ENCODE measurements at regions not wholly inside any gene's neighbourhood (a gene's known extent, or its start where the extent isn't known, plus 50 kb on each side); places are given as distances from the start of the nearest gene placed in this dataset.

GRCh38 chr9:105908069-105908468 is 213.7 kb downstream of the TMEM38B start:
- H2AK5ac ChIP-seq (ENCODE audit: low read length, severe bottlenecking), result no peak overlapping the region
- no peak overlapping the region for H3K27ac ChIP-seq (ENCODE audit: low read length, poor library complexity, severe bottlenecking)
- no peaks in the 10 kb centered on the region for H3K9me3 ChIP-seq (ENCODE audit: control insufficient read depth, low read length)
- H3K9ac ChIP-seq (ENCODE audit: low read length), result no peak overlapping the region
- no peaks in the 10 kb centered on the region for H3K36me3 ChIP-seq (ENCODE audit: control insufficient read depth in 1 of 2, insufficient read depth in 2 of 2, low read depth in 1 of 2, low read length in 2 of 2)
- no peak overlapping the region for H2BK12ac ChIP-seq (ENCODE audit: low read length in 2 of 2)
- H3K14ac ChIP-seq (ENCODE audit: low read length in 2 of 2), result no peak overlapping the region
- no peak overlapping the region for H2BK15ac ChIP-seq (ENCODE audit: low read depth, poor library complexity, severe bottlenecking)
- peaks cover 4% of the 10 kb centered on the region for H3K4me1 ChIP-seq (ENCODE audit: control insufficient read depth, insufficient read depth, low read depth, low read length)
- H2BK5ac ChIP-seq (ENCODE audit: low read depth, low read length, poor library complexity, severe bottlenecking), result no peak overlapping the region
- H3K79me1 ChIP-seq (replicated peaks; ENCODE audit: low read length, poor library complexity, severe bottlenecking), result no peaks in the 10 kb centered on the region
- no peak overlapping the region for H2AFZ ChIP-seq (ENCODE audit: low read depth, low read length)
- no peak for DNase-seq
- no peak overlapping the region for H2BK120ac ChIP-seq (ENCODE audit: low read depth, low read length)
- WGBS, result 46% methylated on average over 2 of the region's 2 CpGs
- H3K4ac ChIP-seq (ENCODE audit: low read depth in 1 of 2, low read length in 2 of 2), result no peak overlapping the region
- no peak overlapping the region for H3K18ac ChIP-seq (ENCODE audit: low read depth in 1 of 2, low read length in 2 of 2)
- H4K91ac ChIP-seq (ENCODE audit: low read length), result no peak overlapping the region
- H4K8ac ChIP-seq (ENCODE audit: low read length), result no peak overlapping the region
- H3K23ac ChIP-seq (ENCODE audit: low read length in 2 of 2), result no peak overlapping the region
- H3K4me2 ChIP-seq (ENCODE audit: low read length, poor library complexity, severe bottlenecking), result no peak overlapping the region
- no peaks in the 10 kb centered on the region for H3K27me3 ChIP-seq (ENCODE audit: control insufficient read depth in 1 of 2, insufficient read depth in 1 of 2, low read length in 2 of 2)
- no peak overlapping the region for H3K4me3 ChIP-seq (ENCODE audit: insufficient read depth in 1 of 2, low read depth in 1 of 2, low read length in 2 of 2)

- Histone ChIP-seq H2BK120ac (ENCODE audit: low read depth, low read length) (no peak overlapping the region), H2AK5ac (ENCODE audit: low read length, severe bottlenecking) (no peak overlapping the region), H3K36me3 (ENCODE audit: control insufficient read depth in 1 of 2, insufficient read depth in 2 of 2, low read depth in 1 of 2, low read length in 2 of 2) (no peaks in the 10 kb centered on the region), H3K4me1 (ENCODE audit: control insufficient read depth, insufficient read depth, low read depth, low read length) (peaks cover 4% of the 10 kb centered on the region), H3K23ac (ENCODE audit: low read length in 2 of 2) (no peak overlapping the region), H3K18ac (ENCODE audit: low read depth in 1 of 2, low read length in 2 of 2) (peak overlapping the region in 1 of 2 experiments; percentile 28), H2BK15ac (ENCODE audit: low read depth, poor library complexity, severe bottlenecking) (no peak overlapping the region), H3K9ac (ENCODE audit: low read length) (no peak overlapping the region), H3K79me1 (replicated peaks; ENCODE audit: low read length, poor library complexity, severe bottlenecking) (no peaks in the 10 kb centered on the region), H3K27ac (ENCODE audit: low read length, poor library complexity, severe bottlenecking) (peak overlapping the region; percentile 33), H3K9me3 (ENCODE audit: control insufficient read depth, low read length) (no peaks in the 10 kb centered on the region), H3K4me2 (ENCODE audit: low read length, poor library complexity, severe bottlenecking) (no peak overlapping the region), H4K91ac (ENCODE audit: low read length) (no peak overlapping the region), H3K4ac (ENCODE audit: low read depth in 1 of 2, low read length in 2 of 2) (no peak overlapping the region), H4K8ac (ENCODE audit: low read length) (peak overlapping the region; percentile 27), H3K4me3 (ENCODE audit: insufficient read depth in 1 of 2, low read depth in 1 of 2, low read length in 2 of 2) (no peak overlapping the region), H2AFZ (ENCODE audit: low read depth, low read length) (no peak overlapping the region), H3K27me3 (ENCODE audit: control insufficient read depth in 1 of 2, insufficient read depth in 1 of 2, low read length in 2 of 2) (no peaks in the 10 kb centered on the region), H3K14ac (ENCODE audit: low read length in 2 of 2) (no peak overlapping the region), H2BK12ac (ENCODE audit: low read length in 2 of 2) (no peak overlapping the region), H2BK5ac (ENCODE audit: low read depth, low read length, poor library complexity, severe bottlenecking) (no peak overlapping the region)
- DNase-seq, result peak; percentile 17
- WGBS, result 25% methylated on average over 4 of the region's 5 CpGs
These were observed 217.0 kb downstream of the TMEM38B start for GRCh38 chr9:105911104-105911911.

- Histone ChIP-seq H3K27me3 (ENCODE audit: control insufficient read depth in 1 of 2, insufficient read depth in 1 of 2, low read length in 2 of 2) (no peaks in the 10 kb centered on the region), H2AK5ac (ENCODE audit: low read length, severe bottlenecking) (no peak overlapping the region), H3K18ac (ENCODE audit: low read depth in 1 of 2, low read length in 2 of 2) (no peak overlapping the region), H3K79me1 (replicated peaks; ENCODE audit: low read length, poor library complexity, severe bottlenecking) (no peaks in the 10 kb centered on the region), H3K9ac (ENCODE audit: low read length) (no peak overlapping the region), H3K23ac (ENCODE audit: low read length in 2 of 2) (no peak overlapping the region), H2AFZ (ENCODE audit: low read depth, low read length) (no peak overlapping the region), H2BK15ac (ENCODE audit: low read depth, poor library complexity, severe bottlenecking) (no peak overlapping the region), H3K27ac (ENCODE audit: low read length, poor library complexity, severe bottlenecking) (no peak overlapping the region), H3K4me1 (ENCODE audit: control insufficient read depth, insufficient read depth, low read depth, low read length) (peaks cover 4% of the 10 kb centered on the region), H3K4me2 (ENCODE audit: low read length, poor library complexity, severe bottlenecking) (no peak overlapping the region), H3K36me3 (ENCODE audit: control insufficient read depth in 1 of 2, insufficient read depth in 2 of 2, low read depth in 1 of 2, low read length in 2 of 2) (no peaks in the 10 kb centered on the region), H4K91ac (ENCODE audit: low read length) (no peak overlapping the region), H3K4me3 (ENCODE audit: insufficient read depth in 1 of 2, low read depth in 1 of 2, low read length in 2 of 2) (no peak overlapping the region), H4K8ac (ENCODE audit: low read length) (no peak overlapping the region), H3K4ac (ENCODE audit: low read depth in 1 of 2, low read length in 2 of 2) (no peak overlapping the region), H3K9me3 (ENCODE audit: control insufficient read depth, low read length) (no peaks in the 10 kb centered on the region), H2BK5ac (ENCODE audit: low read depth, low read length, poor library complexity, severe bottlenecking) (no peak overlapping the region), H2BK12ac (ENCODE audit: low read length in 2 of 2) (no peak overlapping the region), H3K14ac (ENCODE audit: low read length in 2 of 2) (no peak overlapping the region), H2BK120ac (ENCODE audit: low read depth, low read length) (no peak overlapping the region)
- no peak for DNase-seq
- 89% methylated on average over 1 of the region's 1 CpG for WGBS
These were observed 218.0 kb downstream of the TMEM38B start for GRCh38 chr9:105912157-105912862.

- H3K9me3 ChIP-seq (ENCODE audit: control insufficient read depth, low read length), result no peaks in the 10 kb centered on the region
- no peak overlapping the region for H2AK5ac ChIP-seq (ENCODE audit: low read length, severe bottlenecking)
- no peak overlapping the region for H3K27ac ChIP-seq (ENCODE audit: low read length, poor library complexity, severe bottlenecking)
- H2AFZ ChIP-seq (ENCODE audit: low read depth, low read length), result no peak overlapping the region
- no peak overlapping the region for H3K9ac ChIP-seq (ENCODE audit: low read length)
- no peak overlapping the region for H2BK12ac ChIP-seq (ENCODE audit: low read length in 2 of 2)
- no peak overlapping the region for H3K18ac ChIP-seq (ENCODE audit: low read depth in 1 of 2, low read length in 2 of 2)
- no peak overlapping the region for H3K14ac ChIP-seq (ENCODE audit: low read length in 2 of 2)
- no peaks in the 10 kb centered on the region for H3K79me1 ChIP-seq (replicated peaks; ENCODE audit: low read length, poor library complexity, severe bottlenecking)
- H3K36me3 ChIP-seq (ENCODE audit: control insufficient read depth in 1 of 2, insufficient read depth in 2 of 2, low read depth in 1 of 2, low read length in 2 of 2), result no peaks in the 10 kb centered on the region
- no peak overlapping the region for H2BK5ac ChIP-seq (ENCODE audit: low read depth, low read length, poor library complexity, severe bottlenecking)
- no peak overlapping the region for H2BK15ac ChIP-seq (ENCODE audit: low read depth, poor library complexity, severe bottlenecking)
- no peak overlapping the region for H3K4ac ChIP-seq (ENCODE audit: low read depth in 1 of 2, low read length in 2 of 2)
- no peak overlapping the region for H3K4me3 ChIP-seq (ENCODE audit: insufficient read depth in 1 of 2, low read depth in 1 of 2, low read length in 2 of 2)
- no peak overlapping the region for H4K8ac ChIP-seq (ENCODE audit: low read length)
- H4K91ac ChIP-seq (ENCODE audit: low read length), result no peak overlapping the region
- no peaks in the 10 kb centered on the region for H3K27me3 ChIP-seq (ENCODE audit: control insufficient read depth in 1 of 2, insufficient read depth in 1 of 2, low read length in 2 of 2)
- DNase-seq, result no peak
- H3K4me1 ChIP-seq (ENCODE audit: control insufficient read depth, insufficient read depth, low read depth, low read length), result peaks cover 4% of the 10 kb centered on the region
- no peak overlapping the region for H3K23ac ChIP-seq (ENCODE audit: low read length in 2 of 2)
- no peak overlapping the region for H2BK120ac ChIP-seq (ENCODE audit: low read depth, low read length)
- 68% methylated on average over 5 of the region's 8 CpGs for WGBS
- no peak overlapping the region for H3K4me2 ChIP-seq (ENCODE audit: low read length, poor library complexity, severe bottlenecking)
These were observed 218.6 kb downstream of the TMEM38B start for GRCh38 chr9:105912863-105913516.

All from mesenchymal stem cell (in vitro differentiated cells and primary cell).